GM21619 (cell line): ENCODE measurements at regions not wholly inside any gene's neighbourhood (a gene's known extent, or its start where the extent isn't known, plus 50 kb on each side); places are given as distances from the start of the nearest gene placed in this dataset.

ENCODE experiments used
- ATAC-seq: cut with Tn5 transposase; IDR thresholded peaks from one replicate; pipeline ENCODE4 v1.9.1; 2021; ENCODE audit not compliant: unreplicated experiment

- no peak for ATAC-seq
Observed at GRCh38 chr10:5305374-5305773, 59.4 kb upstream of the UCN3 start.

GRCh38 chr10:5310914-5311313, 53.9 kb upstream of the UCN3 start:
- no peak for ATAC-seq

- ATAC-seq, result no peak
Observed at GRCh38 chr10:5311617-5312016, 53.1 kb upstream of the UCN3 start.

- ATAC-seq, result no peak
Observed at GRCh38 chr10:5314840-5315239, 49.9 kb upstream of the UCN3 start.
